ENCODE measurements at regions not wholly inside any gene's neighbourhood (a gene's known extent, or its start where the extent isn't known, plus 50 kb on each side); places are given as distances from the start of the nearest gene placed in this dataset.

- no peak for FAIRE-seq
- no peak for DNase-seq (ENCODE audit: low spot score)
Observed at GRCh38 chr5:165135565-165135964, 1630.1 kb downstream of the MAT2B start.

GRCh38 chr5:165137701-165138100, 1632.3 kb downstream of the MAT2B start:
- FAIRE-seq = no peak
- DNase-seq (ENCODE audit: low spot score) = no peak

GRCh38 chr5:165138236-165138635, 1632.8 kb downstream of the MAT2B start:
- FAIRE-seq = no peak
- DNase-seq (ENCODE audit: low spot score) = no peak

GRCh38 chr5:165139262-165139661, 1633.8 kb downstream of the MAT2B start:
- DNase-seq (ENCODE audit: low spot score) = no peak
- FAIRE-seq = no peak

GRCh38 chr5:165139721-165140120, 1634.3 kb downstream of the MAT2B start:
- FAIRE-seq = no peak
- no peak for DNase-seq (ENCODE audit: low spot score)

GRCh38 chr5:165143741-165144140, 1638.3 kb downstream of the MAT2B start:
- no peak for DNase-seq (ENCODE audit: low spot score)
- FAIRE-seq = no peak

- DNase-seq (ENCODE audit: low spot score) = no peak
- FAIRE-seq = no peak
Observed at GRCh38 chr5:165149431-165149830, 1644.0 kb downstream of the MAT2B start.

GRCh38 chr5:165152058-165152457, 1646.6 kb downstream of the MAT2B start:
- DNase-seq (ENCODE audit: low spot score) (no peak), FAIRE-seq (no peak)

GRCh38 chr5:165157219-165157618, 1651.8 kb downstream of the MAT2B start:
- FAIRE-seq (no peak), DNase-seq (ENCODE audit: low spot score) (no peak)

- FAIRE-seq (no peak), DNase-seq (ENCODE audit: low spot score) (no peak)
Observed at GRCh38 chr5:165161204-165161603, 1655.8 kb downstream of the MAT2B start.

GRCh38 chr5:165163861-165164260, 1658.4 kb downstream of the MAT2B start:
- FAIRE-seq (no peak), DNase-seq (ENCODE audit: low spot score) (no peak)

- DNase-seq (ENCODE audit: low spot score) (no peak), FAIRE-seq (no peak)
Observed at GRCh38 chr5:165173651-165174050, 1668.2 kb downstream of the MAT2B start.

- no peak for FAIRE-seq
- no peak for DNase-seq (ENCODE audit: low spot score)
Observed at GRCh38 chr5:165175041-165175440, 1669.6 kb downstream of the MAT2B start.

GRCh38 chr5:165184183-165184582, 1678.8 kb downstream of the MAT2B start:
- FAIRE-seq = no peak
- DNase-seq (ENCODE audit: low spot score) = no peak

GRCh38 chr5:165185716-165186115, 1680.3 kb downstream of the MAT2B start:
- FAIRE-seq = no peak
- DNase-seq (ENCODE audit: low spot score) = no peak

- no peak for DNase-seq (ENCODE audit: low spot score)
- FAIRE-seq = no peak
Observed at GRCh38 chr5:165187815-165188214, 1682.4 kb downstream of the MAT2B start.

GRCh38 chr5:165188556-165189175, 1683.2 kb downstream of the MAT2B start:
- DNase-seq (ENCODE audit: low spot score) = no peak
- FAIRE-seq = no peak

GRCh38 chr5:165196961-165197360, 1691.5 kb downstream of the MAT2B start:
- no peak for FAIRE-seq

GRCh38 chr5:165201369-165201768, 1696.0 kb downstream of the MAT2B start:
- no peak for FAIRE-seq

More at GRCh38 chr5:165196961-165197360, 1691.5 kb downstream of the MAT2B start:
- no peak for DNase-seq (ENCODE audit: low spot score)

GRCh38 chr5:165201771-165202518, 1696.5 kb downstream of the MAT2B start:
- FAIRE-seq = no peak
- no peak for DNase-seq (ENCODE audit: low spot score)

More at GRCh38 chr5:165201369-165201768, 1696.0 kb downstream of the MAT2B start:
- no peak for DNase-seq (ENCODE audit: low spot score)

- FAIRE-seq = no peak
- no peak for DNase-seq (ENCODE audit: low spot score)
Observed at GRCh38 chr5:165202519-165202910, 1697.1 kb downstream of the MAT2B start.

- FAIRE-seq = peak; percentile 78
- DNase-seq (ENCODE audit: low spot score) = peak; percentile 16
Observed at GRCh38 chr5:165209101-165209727, 1703.8 kb downstream of the MAT2B start.

Measured in RCC 7860 (cell line).